CD14-positive monocyte (primary cell): ENCODE measurements at regions not wholly inside any gene's neighbourhood (a gene's known extent, or its start where the extent isn't known, plus 50 kb on each side); places are given as distances from the start of the nearest gene placed in this dataset.

Source experiments
- DNase-seq, 3 donors: peaks; one replicate each; pipeline ENCODE4 v3.0.0-alpha.2; 2011 to 2022
- H2AFZ ChIP-seq: 2 replicates; pipeline ENCODE4 v1.6.0; 2012; ENCODE audit warnings: mild to moderate bottlenecking, low read depth, low read length, inconsistent platforms; ENCODE audit not compliant: insufficient read depth, poor library complexity, severe bottlenecking
- H3K27ac ChIP-seq, 2 donors: 1 replicate in 1 of 2; 2 replicates in 1 of 2; pipeline ENCODE4 v1.5.1; 2012 to 2013; ENCODE audit warnings: low read length in 2 of 2, control low read depth in 1 of 2, inconsistent platforms in 1 of 2, low read depth in 1 of 2, mild to moderate bottlenecking in 1 of 2
- H3K27me3 ChIP-seq, 2 donors: one replicate each; pipeline versions ENCODE4 v1.6.0 to v1.6.1; 2011 to 2013; ENCODE audit warnings: low read length in 2 of 2; ENCODE audit not compliant: control insufficient read depth in 2 of 2, insufficient read depth in 2 of 2
- H3K36me3 ChIP-seq, 2 donors: replicated peaks in 1 of 2; 1 replicate in 1 of 2; 2 replicates in 1 of 2; pipeline versions ENCODE4 v1.5.1 to v1.6.1; 2012 to 2013; ENCODE audit warnings: low read length in 2 of 2, control low read depth in 1 of 2, inconsistent platforms in 1 of 2, mild to moderate bottlenecking in 1 of 2; ENCODE audit not compliant: insufficient read depth in 2 of 2, control insufficient read depth in 1 of 2
- H3K4me1 ChIP-seq, 2 donors: 1 replicate in 1 of 2; 2 replicates in 1 of 2; pipeline versions ENCODE4 v1.5.1 to v1.6.1; 2012 to 2013; ENCODE audit warnings: low read length in 2 of 2, control low read depth in 1 of 2, inconsistent platforms in 1 of 2, mild to moderate bottlenecking in 1 of 2, moderate library complexity in 1 of 2; ENCODE audit not compliant: insufficient read depth in 2 of 2, control insufficient read depth in 1 of 2
- H3K4me2 ChIP-seq: replicated peaks from 2 replicates; pipeline ENCODE3; 2012; ENCODE audit warnings: low read length, moderate library complexity, mild to moderate bottlenecking; ENCODE audit not compliant: poor library complexity, severe bottlenecking; ENCODE audit errors: extremely low read depth
- H3K4me3 ChIP-seq, 3 experiments: fragments of 200-600 bp in 1 of 3; sonication (generic) in 1 of 3; replicated peaks in 1 of 3; 1 replicate in 2 of 3; 2 replicates in 1 of 3; pipeline ENCODE4 v1.5.1; 2011 to 2013; ENCODE audit warnings: low read length in 3 of 3, mild to moderate bottlenecking in 3 of 3, control low read depth in 2 of 3, low read depth in 2 of 3, inconsistent platforms in 1 of 3, moderate library complexity in 1 of 3
- H3K79me2 ChIP-seq: 2 replicates; pipeline ENCODE4 v1.6.0; 2012; ENCODE audit warnings: mild to moderate bottlenecking, control low read depth, inconsistent platforms, low read length, moderate library complexity; ENCODE audit not compliant: insufficient read depth
- H3K9ac ChIP-seq: 2 replicates; pipeline ENCODE4 v1.6.0; 2017; ENCODE audit warnings: low read length, mild to moderate bottlenecking; ENCODE audit not compliant: insufficient read depth, poor library complexity, severe bottlenecking
- H3K9me3 ChIP-seq, 2 donors: replicated peaks in 1 of 2; 1 replicate in 1 of 2; 2 replicates in 1 of 2; pipeline versions ENCODE4 v1.5.1 to v1.6.1; 2012 to 2013; ENCODE audit warnings: low read length in 2 of 2, control low read depth in 1 of 2; ENCODE audit not compliant: control insufficient read depth in 1 of 2, insufficient read depth in 1 of 2
- H4K20me1 ChIP-seq: 2 replicates; pipeline ENCODE4 v1.6.0; 2012; ENCODE audit warnings: mild to moderate bottlenecking, low read length, control low read depth, moderate library complexity; ENCODE audit not compliant: insufficient read depth
- H3K27ac Mint-ChIP-seq, 7 donors: one replicate each; pipeline ENCODE4 v1.8.0; 2020; ENCODE audit warnings: mild to moderate bottlenecking in 7 of 7, mixed read lengths in 7 of 7, moderate library complexity in 6 of 7, inconsistent platforms in 2 of 7
- H3K27me3 Mint-ChIP-seq, 3 donors: one replicate each; pipeline ENCODE4 v1.8.0; 2021 to 2022; ENCODE audit warnings: low read depth in 3 of 3, mild to moderate bottlenecking in 3 of 3, mixed read lengths in 3 of 3, moderate library complexity in 3 of 3, inconsistent platforms in 1 of 3
- H3K36me3 Mint-ChIP-seq, 2 donors: one replicate each; pipeline ENCODE4 v1.8.0; 2020; ENCODE audit warnings: mixed read lengths in 2 of 2, inconsistent platforms in 1 of 2, mild to moderate bottlenecking in 1 of 2
- H3K4me1 Mint-ChIP-seq: one replicate; pipeline ENCODE4 v1.8.0; 2020; ENCODE audit warnings: mild to moderate bottlenecking, mixed read lengths
- H3K4me3 Mint-ChIP-seq, 2 donors: one replicate each; pipeline ENCODE4 v1.8.0; 2020; ENCODE audit warnings: mild to moderate bottlenecking in 2 of 2, mixed read lengths in 2 of 2, moderate library complexity in 1 of 2
- H3K9me3 Mint-ChIP-seq, 7 donors: one replicate each; pipeline ENCODE4 v1.8.0; 2020 to 2022; ENCODE audit warnings: mixed read lengths in 7 of 7, mild to moderate bottlenecking in 6 of 7, moderate library complexity in 6 of 7, inconsistent platforms in 2 of 7
- CTCF ChIP-seq: fragments of 200-600 bp; IDR thresholded peaks from one replicate; pipeline ENCODE4 v1.8.0; 2022; ENCODE audit warnings: antibody characterized with exemption, mild to moderate bottlenecking
- WGBS: methylation state at CpG from one replicate; pipeline ENCODE4 v1.1.5; 2013; ENCODE audit warnings: missing lambda C conversion rate; ENCODE audit not compliant: insufficient coverage; 5-methylcytosine and 5-hydroxymethylcytosine counted together
- intact Hi-C, 2 donors: fragments of 100-400 bp; cut with micrococcal nuclease; formaldehyde crosslinking; loops; one replicate each; pipeline versions ENCODE4 v1.15.0 to v1.15.1; 2023

- Histone ChIP-seq H3K79me2 (no peaks in the 10 kb centered on the region), H3K4me1 (no peaks in the 10 kb centered on the region), H2AFZ (no peak overlapping the region), H3K27me3 (no peaks in the 10 kb centered on the region), H3K9me3 (no peaks in the 10 kb centered on the region), H3K4me2 (no peak overlapping the region), H3K9ac (no peak overlapping the region), H3K4me3 (no peak overlapping the region), H3K36me3 (no peaks in the 10 kb centered on the region), H3K27ac (no peak overlapping the region), H4K20me1 (no peaks in the 10 kb centered on the region)
- no peak overlapping the region for H3K4me3 Mint-ChIP-seq
- no peaks in the 10 kb centered on the region for H3K9me3 Mint-ChIP-seq
- H3K4me1 Mint-ChIP-seq = no peaks in the 10 kb centered on the region
- H3K27me3 Mint-ChIP-seq = peaks cover 0 to 1% (median 0%) of the 10 kb centered on the region in 3 donors
- no peak for DNase-seq
- H3K27ac Mint-ChIP-seq = no peak overlapping the region
- H3K36me3 Mint-ChIP-seq = no peaks in the 10 kb centered on the region
- intact Hi-C loops = no loop called here
- TF ChIP-seq CTCF = no peak
- WGBS = no CpG with 5 or more reads among the region's 1 CpG
Measured at GRCh38 chrX:87896057-87896456, 378.5 kb downstream of the KLHL4 start.

GRCh38 chrX:87900320-87900908 is 382.8 kb downstream of the KLHL4 start:
- H3K9me3 ChIP-seq = no peaks in the 10 kb centered on the region
- Mint-ChIP-seq H3K9me3 (no peaks in the 10 kb centered on the region), H3K27me3 (no peaks in the 10 kb centered on the region), H3K4me3 (no peak overlapping the region), H3K27ac (no peak overlapping the region), H3K36me3 (no peaks in the 10 kb centered on the region), H3K4me1 (no peaks in the 10 kb centered on the region)
- H3K79me2 ChIP-seq = no peaks in the 10 kb centered on the region
- no peak for DNase-seq
- WGBS = 78% methylated on average over 3 of the region's 8 CpGs
- no peak overlapping the region for H3K27ac ChIP-seq
- no peak overlapping the region for H3K4me3 ChIP-seq
- H4K20me1 ChIP-seq = no peaks in the 10 kb centered on the region
- no peak overlapping the region for H3K4me2 ChIP-seq
- H3K36me3 ChIP-seq = no peaks in the 10 kb centered on the region
- no peak overlapping the region for H2AFZ ChIP-seq
- H3K4me1 ChIP-seq = no peaks in the 10 kb centered on the region
- H3K27me3 ChIP-seq = no peaks in the 10 kb centered on the region
- no peak for TF ChIP-seq CTCF
- H3K9ac ChIP-seq = no peak overlapping the region
- intact Hi-C loops = no loop called here
